ENCODE measurements at regions not wholly inside any gene's neighbourhood (a gene's known extent, or its start where the extent isn't known, plus 50 kb on each side); places are given as distances from the start of the nearest gene placed in this dataset.

DNA sequence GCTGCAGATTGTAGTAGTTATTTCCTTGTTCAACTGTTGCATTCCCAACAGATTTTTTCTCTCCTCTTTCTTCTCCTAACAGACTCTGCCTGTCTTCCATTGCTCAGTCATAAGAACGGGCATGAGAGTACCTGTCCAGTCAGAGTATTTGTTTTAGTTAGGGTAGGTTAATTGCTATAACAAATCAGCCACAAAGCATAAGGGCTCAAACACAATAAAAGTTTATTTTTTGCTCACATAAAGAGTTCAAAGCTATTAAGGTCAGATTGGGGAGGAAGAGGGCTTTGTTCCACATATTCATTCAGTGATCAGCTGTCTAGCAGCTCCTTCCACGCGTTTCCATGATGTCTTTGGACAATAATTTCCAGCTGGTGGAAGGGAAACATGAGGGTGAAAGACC, 92.8 kb upstream of the PLXNC1 start:
- Histone ChIP-seq H3K4me3 (no peak overlapping the region), H3K27me3 (no peaks in the 10 kb centered on the region), H3K27ac (no peak overlapping the region), H3K4me1 (peaks cover 0 to 24% (median 4%) of the 10 kb centered on the region in 9 donors), H3K9me3 (peaks cover 0 to 4% (median 0%) of the 10 kb centered on the region in 11 donors), H3K36me3 (no peaks in the 10 kb centered on the region)
- TF ChIP-seq, protein P1, sequence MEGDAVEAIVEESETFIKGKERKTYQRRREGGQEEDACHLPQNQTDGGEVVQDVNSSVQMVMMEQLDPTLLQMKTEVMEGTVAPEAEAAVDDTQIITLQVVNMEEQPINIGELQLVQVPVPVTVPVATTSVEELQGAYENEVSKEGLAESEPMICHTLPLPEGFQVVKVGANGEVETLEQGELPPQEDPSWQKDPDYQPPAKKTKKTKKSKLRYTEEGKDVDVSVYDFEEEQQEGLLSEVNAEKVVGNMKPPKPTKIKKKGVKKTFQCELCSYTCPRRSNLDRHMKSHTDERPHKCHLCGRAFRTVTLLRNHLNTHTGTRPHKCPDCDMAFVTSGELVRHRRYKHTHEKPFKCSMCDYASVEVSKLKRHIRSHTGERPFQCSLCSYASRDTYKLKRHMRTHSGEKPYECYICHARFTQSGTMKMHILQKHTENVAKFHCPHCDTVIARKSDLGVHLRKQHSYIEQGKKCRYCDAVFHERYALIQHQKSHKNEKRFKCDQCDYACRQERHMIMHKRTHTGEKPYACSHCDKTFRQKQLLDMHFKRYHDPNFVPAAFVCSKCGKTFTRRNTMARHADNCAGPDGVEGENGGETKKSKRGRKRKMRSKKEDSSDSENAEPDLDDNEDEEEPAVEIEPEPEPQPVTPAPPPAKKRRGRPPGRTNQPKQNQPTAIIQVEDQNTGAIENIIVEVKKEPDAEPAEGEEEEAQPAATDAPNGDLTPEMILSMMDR (IDR thresholded peaks at IDR 0.05), result no peak
- DNase-seq (no peak), ATAC-seq (no peak)
- 84 to 90% methylated on average over 3 of the region's 3 CpGs for WGBS, 2 donors
- intact Hi-C loops (cut with DNase I), result no loop called here

DNA sequence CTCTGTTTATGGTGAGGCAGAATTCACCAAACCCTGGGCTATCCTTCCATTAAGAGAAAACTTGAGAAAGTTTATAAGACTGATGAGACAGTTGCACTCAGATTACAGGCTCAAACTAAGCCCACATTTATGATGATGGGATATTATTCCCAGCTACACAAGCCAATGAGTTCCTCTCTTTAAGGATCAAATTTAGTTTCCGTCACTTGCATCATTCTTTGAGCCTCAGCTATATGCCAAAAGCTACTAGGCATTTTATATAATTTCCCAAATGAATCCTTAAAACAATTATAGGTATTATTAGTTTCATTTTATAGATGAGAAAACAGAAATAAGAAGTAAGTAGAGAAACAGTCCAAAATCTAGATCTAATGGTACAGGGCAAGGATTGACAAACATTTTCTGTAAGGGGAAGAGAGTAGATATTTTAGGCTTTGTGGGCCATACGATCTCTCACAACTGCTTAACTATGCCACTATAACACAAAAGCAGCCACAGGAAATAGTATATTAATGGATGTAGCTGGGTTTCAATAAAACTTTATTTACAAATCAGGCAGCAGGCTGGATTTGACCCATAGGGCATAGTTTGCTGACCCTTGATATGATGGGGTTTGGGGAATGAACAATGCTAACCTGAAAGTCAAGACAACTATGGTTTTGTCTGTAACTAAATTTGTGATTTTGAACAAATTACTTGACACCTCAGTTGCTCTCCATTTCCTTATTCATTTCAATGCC, 91.8 kb upstream of the PLXNC1 start:
- ATAC-seq (no peak), DNase-seq (no peak)
- Histone ChIP-seq H3K36me3 (no peaks in the 10 kb centered on the region), H3K4me3 (no peak overlapping the region), H3K9me3 (peaks cover 0 to 4% (median 0%) of the 10 kb centered on the region in 11 donors), H3K27me3 (no peaks in the 10 kb centered on the region), H3K4me1 (peaks cover 0 to 24% (median 4%) of the 10 kb centered on the region in 9 donors), H3K27ac (peak overlapping the region in 1 of 10 donors; percentile 43)
- WGBS, 2 donors, result 95 to 97% methylated on average over 2 of the region's 2 CpGs
- TF ChIP-seq, protein P1 (IDR thresholded peaks at IDR 0.05), result no peak
- intact Hi-C loops (cut with DNase I), result no loop called here

DNA sequence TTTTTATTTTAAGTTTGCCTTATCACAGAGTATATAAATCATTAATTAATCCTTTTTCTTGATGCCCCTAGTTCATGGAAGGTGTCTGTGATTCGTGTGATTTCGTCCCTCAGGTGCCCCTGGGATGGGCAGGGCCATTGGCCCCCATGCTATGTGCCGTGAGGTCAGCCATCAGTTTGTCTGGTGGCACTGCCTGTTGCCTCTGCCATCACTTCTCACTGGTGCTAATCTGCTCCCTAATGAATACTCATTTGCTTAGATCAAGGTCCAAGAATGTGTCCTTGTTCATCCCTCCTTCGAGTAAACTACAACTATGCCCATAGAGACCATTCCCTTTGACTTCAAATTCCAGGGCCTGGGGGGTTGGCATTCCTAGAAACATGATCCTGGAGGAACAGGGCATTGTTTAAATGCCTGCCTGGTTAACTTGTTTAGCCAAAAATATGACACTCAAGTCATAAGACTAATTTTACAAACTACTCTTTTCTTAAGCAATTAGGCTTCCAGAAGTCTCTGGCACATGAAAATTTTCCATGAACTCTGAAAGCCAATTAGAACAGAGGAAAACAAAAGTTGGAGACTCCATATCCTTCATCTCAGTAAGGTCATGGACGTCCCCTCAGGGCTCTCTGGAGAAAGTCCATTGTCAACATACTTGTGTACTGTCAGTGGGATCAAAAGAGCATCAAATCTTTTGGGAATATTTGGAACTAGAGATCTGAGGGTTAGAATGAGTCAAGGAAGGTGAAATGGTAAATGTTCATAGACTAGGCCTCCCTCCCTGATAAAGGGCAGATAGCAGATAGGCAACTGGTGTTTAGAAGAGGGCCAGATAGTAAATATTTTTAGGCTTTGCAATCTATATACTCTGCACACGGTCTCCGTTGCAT, 90.9 kb upstream of the PLXNC1 start:
- WGBS, 2 donors, result 72 to 76% methylated on average over 7 of the region's 7 CpGs
- H3K27ac ChIP-seq, result peak overlapping the region in 4 of 10 donors; percentile 16 to 48 (median 32)

More for the DNA sequence above, 90.9 kb upstream of the PLXNC1 start:
- no peak overlapping the region for H3K4me3 ChIP-seq
- H3K9me3 ChIP-seq, result peaks cover 0 to 4% (median 0%) of the 10 kb centered on the region in 11 donors
- no peaks in the 10 kb centered on the region for H3K27me3 ChIP-seq
- peaks cover 0 to 23% (median 4%) of the 10 kb centered on the region in 9 donors for H3K4me1 ChIP-seq
- intact Hi-C loops (cut with DNase I), result no loop called here
- TF ChIP-seq, protein P1 (IDR thresholded peaks at IDR 0.05), result no peak
- H3K36me3 ChIP-seq, result no peaks in the 10 kb centered on the region
- ATAC-seq (peak; percentile 41 to 83 (median 74)), DNase-seq (no peak)
